H1 (cell line): ENCODE measurements at regions not wholly inside any gene's neighbourhood (a gene's known extent, or its start where the extent isn't known, plus 50 kb on each side); places are given as distances from the start of the nearest gene placed in this dataset.

Experiments used
- CBX5 ChIP-seq: fragments of 300-800, 300-1000 bp; sonication (generic); IDR thresholded peaks from 2 replicates; pipeline ENCODE4 v1.7.1; 2016; ENCODE audit warnings: antibody characterized with exemption, low read length, low read depth
- NRF1 ChIP-seq: IDR thresholded peaks from 2 replicates; pipeline ENCODE4 v1.6.1; 2011; ENCODE audit warnings: mild to moderate bottlenecking, low read depth, low read length, improper control_type of control experiment
- TAF7 ChIP-seq: optimal IDR thresholded peaks from 2 replicates; pipeline ENCODE3; 2011; ENCODE audit warnings: low read depth, mild to moderate bottlenecking, inconsistent platforms, low read length, moderate library complexity, borderline replicate concordance
- TBP ChIP-seq: IDR thresholded peaks from 2 replicates; pipeline ENCODE4 v1.6.1; 2011; ENCODE audit warnings: low read depth, low read length, improper control_type of control experiment

DNA sequence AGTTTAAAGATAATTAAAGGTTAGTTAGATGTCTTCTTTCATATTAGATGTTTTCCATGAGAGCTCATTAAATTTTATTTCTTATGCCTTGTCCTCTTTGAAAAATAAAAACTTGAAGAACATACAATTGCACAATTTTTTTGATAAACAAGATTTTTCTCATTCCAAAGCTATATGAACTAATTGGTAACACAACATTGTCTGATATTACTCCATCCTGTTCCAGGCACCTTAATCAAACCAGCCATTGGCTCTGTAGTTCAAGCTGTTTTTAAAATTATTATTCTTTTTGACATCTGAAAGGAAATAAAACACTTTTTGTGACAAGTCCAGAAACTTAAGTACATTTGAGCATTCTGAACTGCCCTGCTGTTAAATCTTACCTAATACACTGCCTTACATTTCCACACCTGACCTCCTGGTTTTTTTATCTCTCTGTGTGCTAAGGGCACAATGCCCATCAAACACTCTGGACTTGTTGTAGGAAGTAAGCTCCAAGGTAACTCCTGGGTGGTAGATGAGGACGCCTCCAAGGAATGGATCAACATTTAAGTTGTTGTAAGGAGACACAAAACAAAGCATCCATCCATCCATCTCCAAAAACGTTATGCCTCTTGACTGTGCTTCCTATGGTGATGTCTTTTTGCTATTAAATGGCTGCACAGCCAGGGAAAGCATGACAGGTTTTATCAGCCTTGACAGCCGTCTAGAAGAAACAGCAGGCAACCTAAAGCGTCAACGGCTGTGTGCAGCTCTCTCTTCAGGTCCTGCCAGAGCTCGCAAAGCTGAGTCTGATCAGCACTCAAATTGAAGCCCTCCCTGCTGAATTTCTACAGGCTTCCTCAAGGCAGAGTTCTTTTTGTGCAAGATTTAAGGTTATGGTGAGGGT lies 449.9 kb upstream of the FLRT2 start (continued):
- no peak for TF ChIP-seq TAF7
- no peak for TF ChIP-seq CBX5
- TF ChIP-seq NRF1, result no peak
- no peak for TF ChIP-seq TBP
